ENCODE measurements at regions not wholly inside any gene's neighbourhood (a gene's known extent, or its start where the extent isn't known, plus 50 kb on each side); places are given as distances from the start of the nearest gene placed in this dataset.

DNA sequence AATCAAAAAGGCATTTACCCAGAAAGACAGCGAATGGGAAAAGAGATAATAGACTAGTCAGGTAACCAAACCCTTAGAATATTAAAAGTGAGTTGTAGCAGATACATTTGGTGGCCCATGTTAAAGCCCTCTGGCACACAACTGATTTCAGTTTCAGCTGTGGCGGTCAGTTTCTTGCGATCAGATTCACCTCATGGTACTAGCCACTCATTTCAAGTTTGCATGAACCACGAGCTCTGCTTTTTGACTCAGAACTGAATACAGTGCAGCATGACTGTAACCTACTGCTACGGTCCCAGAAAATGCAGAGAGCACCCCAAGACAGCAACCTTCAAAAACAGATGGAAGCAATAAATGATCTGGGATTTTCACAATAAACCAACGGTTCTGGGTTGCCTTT is 919.1 kb upstream of the PCDH10 start:
- TF ChIP-seq, protein P1, sequence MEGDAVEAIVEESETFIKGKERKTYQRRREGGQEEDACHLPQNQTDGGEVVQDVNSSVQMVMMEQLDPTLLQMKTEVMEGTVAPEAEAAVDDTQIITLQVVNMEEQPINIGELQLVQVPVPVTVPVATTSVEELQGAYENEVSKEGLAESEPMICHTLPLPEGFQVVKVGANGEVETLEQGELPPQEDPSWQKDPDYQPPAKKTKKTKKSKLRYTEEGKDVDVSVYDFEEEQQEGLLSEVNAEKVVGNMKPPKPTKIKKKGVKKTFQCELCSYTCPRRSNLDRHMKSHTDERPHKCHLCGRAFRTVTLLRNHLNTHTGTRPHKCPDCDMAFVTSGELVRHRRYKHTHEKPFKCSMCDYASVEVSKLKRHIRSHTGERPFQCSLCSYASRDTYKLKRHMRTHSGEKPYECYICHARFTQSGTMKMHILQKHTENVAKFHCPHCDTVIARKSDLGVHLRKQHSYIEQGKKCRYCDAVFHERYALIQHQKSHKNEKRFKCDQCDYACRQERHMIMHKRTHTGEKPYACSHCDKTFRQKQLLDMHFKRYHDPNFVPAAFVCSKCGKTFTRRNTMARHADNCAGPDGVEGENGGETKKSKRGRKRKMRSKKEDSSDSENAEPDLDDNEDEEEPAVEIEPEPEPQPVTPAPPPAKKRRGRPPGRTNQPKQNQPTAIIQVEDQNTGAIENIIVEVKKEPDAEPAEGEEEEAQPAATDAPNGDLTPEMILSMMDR (IDR thresholded peaks at IDR 0.05; ENCODE audit: low read length): no peak
- no peak for TF ChIP-seq EZH2 (IDR thresholded peaks at IDR 0.05; ENCODE audit: borderline replicate concordance, low read length)
